ENCODE measurements at regions not wholly inside any gene's neighbourhood (a gene's known extent, or its start where the extent isn't known, plus 50 kb on each side); places are given as distances from the start of the nearest gene placed in this dataset.

DNA sequence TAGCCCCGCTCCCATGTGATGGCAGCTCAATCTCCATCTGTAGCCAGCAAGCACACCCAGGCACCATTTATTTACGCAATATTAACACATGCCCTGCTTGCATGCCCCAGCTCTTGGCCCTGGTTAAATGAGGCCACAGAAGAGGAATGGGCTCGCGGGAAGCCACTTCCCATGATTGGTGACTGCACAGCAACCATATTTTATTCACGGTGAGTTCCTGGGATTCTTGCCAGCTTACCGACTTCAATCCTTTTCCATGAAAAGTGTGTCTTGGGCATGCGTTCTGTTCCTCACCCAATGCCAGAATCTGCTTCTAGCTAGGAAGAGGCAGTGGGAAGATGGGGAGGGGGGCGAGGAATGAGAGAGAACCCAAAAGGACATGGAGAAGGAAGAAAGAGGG is 54.7 kb downstream of the PITPNM2 start:
- TF ChIP-seq CTCF (conservative IDR thresholded peaks at IDR 0.05; ENCODE audit: control insufficient read depth, insufficient read depth, low read depth, low read length): no peak
- DNase-seq (ENCODE audit: low read depth): no peak
- no peak overlapping the region for H3K4me3 ChIP-seq (ENCODE audit: control insufficient read depth, low read depth, low read length)

- no peak overlapping the region for H3K4me3 ChIP-seq (ENCODE audit: control insufficient read depth, low read depth, low read length)
- DNase-seq (ENCODE audit: low read depth): no peak
- TF ChIP-seq CTCF (conservative IDR thresholded peaks at IDR 0.05; ENCODE audit: control insufficient read depth, insufficient read depth, low read depth, low read length): no peak
These were observed 55.6 kb downstream of the PITPNM2 start for GRCh38 chr12:123095078-123095881.

GRCh38 chr12:123094349-123095077 is 56.4 kb downstream of the PITPNM2 start:
- TF ChIP-seq CTCF (conservative IDR thresholded peaks at IDR 0.05; ENCODE audit: control insufficient read depth, insufficient read depth, low read depth, low read length): no peak
- DNase-seq (ENCODE audit: low read depth): peak; percentile 91
- no peak overlapping the region for H3K4me3 ChIP-seq (ENCODE audit: control insufficient read depth, low read depth, low read length)

DNA sequence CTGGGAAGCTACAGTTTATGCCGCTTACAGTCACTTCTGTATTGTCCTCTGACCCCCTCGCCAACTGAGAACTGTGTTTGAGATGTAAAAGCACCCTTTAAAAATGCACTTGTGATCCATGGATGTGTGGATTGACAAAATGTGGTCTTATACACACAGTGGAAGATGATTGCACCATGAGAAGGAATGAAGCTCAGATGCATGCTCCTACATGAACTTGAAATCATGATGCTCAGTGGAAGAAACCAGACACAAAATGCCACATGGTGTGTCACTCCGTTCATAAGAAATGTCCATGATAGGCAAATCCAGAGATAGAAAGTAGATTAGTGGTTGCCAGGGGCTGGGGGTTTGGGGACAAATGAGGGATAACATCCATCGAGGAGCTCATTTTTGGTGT is 58.0 kb downstream of the PITPNM2 start:
- no peak for TF ChIP-seq CTCF (conservative IDR thresholded peaks at IDR 0.05; ENCODE audit: control insufficient read depth, insufficient read depth, low read depth, low read length)
- no peak overlapping the region for H3K4me3 ChIP-seq (ENCODE audit: control insufficient read depth, low read depth, low read length)
- no peak for DNase-seq (ENCODE audit: low read depth)

DNA sequence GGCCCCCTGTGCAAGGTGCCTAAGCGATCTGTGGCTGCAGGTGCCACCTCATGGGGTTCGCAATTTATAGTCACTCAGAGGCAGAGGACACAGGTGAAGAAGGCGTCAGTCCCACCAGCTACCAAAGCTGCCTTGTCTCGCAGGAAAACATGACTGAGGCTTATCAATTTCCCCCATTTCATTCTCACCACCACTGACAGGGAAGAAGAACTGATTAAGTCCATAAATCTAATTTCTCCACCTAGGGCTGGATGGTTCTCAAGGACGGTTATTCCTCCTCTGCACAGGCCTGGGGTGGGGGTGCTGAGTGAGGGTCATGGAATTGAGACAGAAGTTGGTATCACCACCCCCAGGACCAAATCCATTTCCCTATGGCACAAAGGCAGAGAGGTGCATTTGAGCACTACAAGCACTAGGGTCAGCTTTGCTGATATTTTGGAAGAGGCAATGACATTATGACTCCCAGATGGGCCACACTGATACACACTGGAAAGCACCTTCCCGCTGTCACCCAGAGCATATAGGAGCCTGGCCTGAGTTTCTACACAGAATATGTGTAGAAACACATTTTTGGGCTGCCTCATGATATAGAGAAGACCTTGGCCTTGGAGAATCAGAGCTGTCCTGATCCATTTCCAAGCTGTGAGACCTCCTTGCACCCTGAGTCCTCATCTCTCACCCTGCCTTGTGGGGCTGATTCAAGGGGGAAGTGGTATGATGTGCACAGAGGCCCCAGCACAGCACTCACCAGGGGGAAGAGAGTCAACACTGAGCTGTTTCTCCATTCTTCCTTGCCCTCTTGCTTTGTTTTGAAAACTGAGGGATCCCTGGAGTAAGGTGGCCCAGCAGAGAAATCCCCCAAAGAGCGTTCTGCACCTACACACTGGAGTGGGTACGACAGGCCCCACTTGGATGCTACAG is 59.4 kb downstream of the PITPNM2 start:
- H3K4me3 ChIP-seq (ENCODE audit: control insufficient read depth, low read depth, low read length): no peak overlapping the region
- no peak for TF ChIP-seq CTCF (conservative IDR thresholded peaks at IDR 0.05; ENCODE audit: control insufficient read depth, insufficient read depth, low read depth, low read length)
- no peak for DNase-seq (ENCODE audit: low read depth)

DNA sequence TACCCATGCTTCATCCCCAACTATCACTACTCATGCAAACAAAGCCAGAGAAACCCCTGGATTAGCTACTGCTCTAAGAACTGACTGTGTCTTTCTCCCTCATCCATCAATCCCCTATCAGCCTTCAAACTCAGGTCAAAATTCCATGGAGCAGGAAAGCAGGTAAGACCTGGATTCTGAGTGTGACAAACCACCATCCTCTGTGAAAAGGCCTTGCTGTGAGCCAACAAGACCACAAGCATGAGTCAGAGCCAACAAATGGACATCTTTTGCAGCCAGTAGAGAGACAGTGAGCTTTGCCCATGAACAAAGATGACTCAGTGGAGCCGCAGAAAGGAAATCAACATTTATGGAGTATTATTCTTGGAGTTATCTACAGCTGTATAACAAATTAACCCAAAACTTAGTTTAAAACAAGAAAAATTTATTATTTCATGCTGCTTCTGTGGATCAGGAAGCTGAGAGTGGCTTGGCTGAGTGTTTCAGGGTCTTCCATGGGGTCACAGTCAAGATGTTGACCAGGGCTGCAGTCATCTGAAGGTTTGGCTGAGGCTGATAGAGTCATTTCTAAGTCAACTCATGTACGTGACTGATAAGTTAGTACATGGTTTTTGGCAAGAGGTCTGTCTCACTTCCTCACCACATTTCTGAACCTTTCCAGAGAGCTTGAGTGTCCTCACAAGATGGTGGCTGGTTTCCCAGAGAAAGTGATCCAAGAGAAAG is 61.1 kb downstream of the PITPNM2 start:
- TF ChIP-seq CTCF (conservative IDR thresholded peaks at IDR 0.05; ENCODE audit: control insufficient read depth, insufficient read depth, low read depth, low read length): no peak
- no peak overlapping the region for H3K4me3 ChIP-seq (ENCODE audit: control insufficient read depth, low read depth, low read length)
- peak; percentile 99 for DNase-seq (ENCODE audit: low read depth)
